NCI-H2107 (cell line): ENCODE measurements at regions not wholly inside any gene's neighbourhood (a gene's known extent, or its start where the extent isn't known, plus 50 kb on each side); places are given as distances from the start of the nearest gene placed in this dataset.

ENCODE experiments used
- DNase-seq: peaks from one replicate; lab custom pipeline; 2025; lab: John Stamatoyannopoulos, UW

DNA sequence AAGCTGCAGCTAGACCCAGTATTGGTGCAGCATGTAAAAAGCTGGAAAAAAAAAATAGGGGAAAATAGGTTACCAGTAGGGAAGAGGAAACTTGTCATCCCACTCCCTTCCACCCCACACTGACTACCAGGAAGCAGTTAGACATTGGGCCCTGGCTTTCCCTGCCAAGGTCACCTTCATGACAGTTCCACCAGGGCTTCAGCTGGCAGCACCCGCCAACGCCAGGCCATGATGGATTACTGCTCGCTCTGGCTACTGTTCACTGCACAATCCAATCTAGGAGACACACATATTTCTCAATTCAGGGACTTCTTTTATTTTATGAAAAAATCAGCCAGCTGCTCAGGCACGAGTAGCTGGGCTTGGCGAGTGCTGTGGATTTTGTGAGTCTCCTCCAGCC, 127.7 kb downstream of the DMRTA2 start:
- no peak for DNase-seq

DNA sequence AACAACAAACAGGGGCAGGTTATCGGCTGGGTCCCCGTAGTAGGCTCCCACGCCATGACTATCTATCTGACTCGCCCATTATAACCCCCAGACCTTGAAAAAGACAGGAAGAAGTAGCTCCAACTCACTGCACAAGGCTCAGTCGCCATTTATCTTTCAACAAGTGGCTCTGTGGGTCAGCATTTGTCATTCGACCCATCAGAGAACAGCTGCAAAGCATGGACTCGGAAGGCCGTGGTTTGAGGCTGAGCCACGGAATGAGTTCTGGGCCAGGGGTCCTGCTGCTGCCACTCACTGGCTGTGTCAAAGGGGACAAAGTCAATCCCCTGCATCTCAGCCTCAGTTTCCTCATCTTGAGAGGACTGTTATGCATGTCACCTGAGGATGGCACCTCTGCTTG, 131.0 kb downstream of the DMRTA2 start:
- DNase-seq, result no peak

DNA sequence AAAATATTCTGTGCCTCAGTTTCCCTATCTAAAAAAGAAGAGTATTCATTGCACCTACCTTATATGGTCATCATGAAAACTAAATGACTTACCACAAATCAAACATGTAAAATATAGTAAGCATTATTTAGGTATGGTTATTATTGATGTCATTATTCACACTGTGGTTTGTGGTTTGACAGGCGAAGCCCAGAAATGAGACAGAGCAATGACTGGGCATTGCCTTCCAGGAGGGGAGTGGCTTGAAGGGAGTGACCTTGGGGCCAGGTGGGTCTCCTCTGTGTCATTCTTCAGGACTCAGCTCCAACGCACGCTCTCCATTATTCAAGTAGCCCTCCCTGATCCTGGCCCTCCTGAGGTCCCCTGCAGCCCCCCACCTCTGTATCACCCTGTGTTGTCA, 133.7 kb downstream of the DMRTA2 start:
- no peak for DNase-seq

DNA sequence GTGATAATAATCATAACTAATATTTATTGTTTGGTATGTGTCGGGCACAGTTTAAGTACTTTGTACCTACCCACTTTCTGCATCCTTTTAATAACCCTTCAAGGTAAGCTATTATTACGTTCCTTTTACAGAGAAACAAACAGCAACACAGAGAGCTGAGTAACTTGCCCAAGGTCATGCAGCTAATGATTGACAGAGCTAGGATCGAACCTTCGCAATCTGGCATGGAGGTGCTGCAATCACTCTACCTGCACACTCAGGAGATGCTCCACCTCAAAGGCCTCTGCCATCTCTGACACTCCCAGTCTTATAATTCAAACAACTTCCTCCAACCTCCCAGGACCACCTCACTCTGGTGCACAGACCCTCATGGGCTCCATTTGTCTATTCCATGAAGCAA, 137.2 kb downstream of the DMRTA2 start:
- DNase-seq, result no peak

DNA sequence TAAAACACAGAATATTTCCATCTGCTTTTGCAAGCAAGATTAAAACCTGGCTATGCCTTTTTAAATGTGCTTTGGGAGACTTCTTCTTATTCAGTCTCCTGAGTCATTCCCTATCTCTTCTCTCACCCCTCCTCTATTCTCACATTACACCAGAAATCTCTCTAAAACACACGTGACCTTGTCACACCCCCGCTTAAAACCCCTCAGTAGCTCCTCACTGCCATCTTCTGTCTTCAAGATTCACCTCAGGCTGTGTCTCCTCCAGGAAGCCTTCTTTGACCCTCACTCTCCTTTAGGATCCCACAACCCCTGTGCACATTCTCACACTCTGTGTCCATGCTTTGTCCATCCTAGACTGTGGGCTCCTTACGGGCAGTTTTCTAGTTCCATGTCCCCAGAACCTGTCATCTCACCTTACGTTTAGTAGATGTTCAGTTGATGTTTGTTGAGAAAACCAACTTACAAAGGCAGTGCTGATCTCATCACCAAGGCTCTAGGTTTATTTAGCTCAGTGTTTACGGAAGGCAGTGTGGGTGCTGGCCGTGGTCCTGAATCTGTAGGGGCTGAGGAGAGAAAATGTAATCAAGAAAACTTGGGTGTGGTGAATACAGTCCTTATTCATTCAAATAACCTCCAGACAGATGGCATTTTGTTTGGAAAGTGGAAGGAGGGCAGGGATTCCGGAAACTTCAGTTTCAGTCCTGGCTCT, 143.5 kb downstream of the DMRTA2 start:
- no peak for DNase-seq

DNA sequence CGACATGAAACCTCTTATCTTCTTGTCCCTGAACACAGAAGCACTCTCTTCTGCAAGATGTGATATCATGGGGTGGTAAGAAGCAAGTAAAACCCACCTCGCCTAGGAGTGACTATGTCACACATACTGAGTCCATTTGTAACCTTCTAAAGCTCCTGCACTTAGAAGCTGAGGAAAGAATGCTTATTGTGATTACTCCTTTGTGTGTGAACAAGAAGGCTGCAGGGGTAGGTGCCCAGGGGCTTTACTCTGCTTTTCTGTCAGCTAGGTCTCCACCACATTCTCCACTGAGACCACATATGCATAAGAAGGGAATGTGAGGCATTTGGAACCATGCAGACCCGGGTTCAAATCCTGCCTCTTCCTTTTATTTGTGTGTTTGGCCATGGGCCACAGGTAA, 144.3 kb downstream of the DMRTA2 start:
- DNase-seq, result no peak

DNA sequence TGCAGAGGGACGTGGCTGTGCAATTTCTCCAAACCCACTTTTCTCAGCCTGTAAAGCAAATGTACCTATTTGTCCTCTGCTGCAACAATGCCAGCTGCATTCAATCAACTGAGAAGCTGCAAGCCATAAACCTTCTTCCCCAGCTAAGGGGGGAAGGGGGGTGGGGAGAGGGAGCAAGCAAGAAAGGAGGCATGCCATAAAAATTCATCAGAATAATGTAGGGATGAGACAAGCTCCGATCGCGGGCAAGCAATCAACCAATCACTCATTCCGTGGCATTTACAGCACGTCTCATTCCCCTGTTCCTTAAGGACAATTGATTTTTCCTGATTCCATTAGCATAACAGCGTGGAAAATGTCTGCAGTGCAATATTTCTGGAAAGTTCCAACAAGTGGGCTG, 144.8 kb downstream of the DMRTA2 start:
- no peak for DNase-seq

DNA sequence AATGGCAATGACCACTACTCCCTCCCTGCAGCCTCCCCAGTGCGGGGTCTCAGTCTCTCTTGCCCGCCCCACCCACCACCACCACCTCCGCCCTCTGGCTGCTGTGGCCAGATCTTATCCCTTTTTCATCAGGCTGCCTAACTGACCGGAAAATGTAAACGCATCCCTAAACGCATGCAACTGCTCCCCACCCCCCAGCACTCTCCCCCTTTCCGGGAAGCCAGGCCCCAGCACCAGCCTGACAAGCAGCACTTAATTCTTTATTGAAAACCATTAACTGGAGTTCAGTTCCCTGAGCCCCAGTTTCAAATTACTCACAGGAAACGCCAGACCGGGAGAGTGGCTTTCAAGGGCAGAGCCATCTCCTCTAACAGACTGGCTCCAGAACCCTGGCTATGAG, 147.7 kb downstream of the DMRTA2 start:
- DNase-seq, result peak; percentile 90

DNA sequence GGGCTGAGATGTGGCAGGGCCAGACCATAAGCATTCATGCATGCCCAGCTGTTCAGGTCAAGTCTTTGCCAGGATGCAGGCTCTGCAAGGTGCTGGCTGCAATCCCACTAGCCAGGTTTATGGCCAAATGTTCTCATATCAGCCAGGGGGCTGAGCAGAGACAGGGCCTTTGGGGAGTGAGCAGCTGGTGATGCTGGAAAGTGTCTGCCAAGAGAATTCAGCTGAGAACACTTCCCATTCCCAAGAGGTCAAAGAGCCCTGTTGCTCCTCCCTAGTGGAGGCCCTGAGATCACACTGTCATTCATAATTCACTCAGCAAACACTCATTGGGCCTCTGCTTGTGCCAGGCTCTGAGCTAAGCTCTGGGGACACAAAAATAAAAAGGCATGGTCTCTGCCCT, 150.3 kb downstream of the DMRTA2 start:
- no peak for DNase-seq

DNA sequence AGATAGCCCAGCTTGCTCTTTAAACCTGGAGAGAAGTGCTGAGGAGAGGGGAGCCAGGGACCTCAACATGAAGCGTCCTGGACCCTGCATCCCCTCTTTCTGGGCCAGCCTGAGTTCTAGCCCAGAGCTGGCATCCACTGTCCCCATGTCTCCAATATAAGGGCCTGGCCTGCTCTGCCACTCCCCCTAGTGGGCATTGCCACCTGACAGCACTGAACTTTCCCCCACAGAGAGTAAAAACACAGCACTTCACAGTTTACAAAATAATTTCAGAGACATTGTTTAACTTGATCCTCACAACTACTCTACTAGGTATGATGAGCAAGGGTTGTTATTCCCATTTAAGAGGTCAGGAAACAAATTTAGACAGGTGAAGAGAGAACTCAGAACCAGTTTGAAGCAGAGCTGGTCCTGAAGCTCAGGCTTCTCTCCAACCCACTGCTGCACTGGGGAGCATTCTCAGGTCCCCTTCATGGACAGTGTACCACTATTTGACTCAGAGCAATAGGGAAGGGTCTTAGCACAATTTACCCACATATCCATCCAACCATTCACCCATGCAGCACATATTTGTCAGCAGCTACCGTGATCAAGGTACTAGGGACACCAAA, 151.2 kb downstream of the DMRTA2 start:
- no peak for DNase-seq

DNA sequence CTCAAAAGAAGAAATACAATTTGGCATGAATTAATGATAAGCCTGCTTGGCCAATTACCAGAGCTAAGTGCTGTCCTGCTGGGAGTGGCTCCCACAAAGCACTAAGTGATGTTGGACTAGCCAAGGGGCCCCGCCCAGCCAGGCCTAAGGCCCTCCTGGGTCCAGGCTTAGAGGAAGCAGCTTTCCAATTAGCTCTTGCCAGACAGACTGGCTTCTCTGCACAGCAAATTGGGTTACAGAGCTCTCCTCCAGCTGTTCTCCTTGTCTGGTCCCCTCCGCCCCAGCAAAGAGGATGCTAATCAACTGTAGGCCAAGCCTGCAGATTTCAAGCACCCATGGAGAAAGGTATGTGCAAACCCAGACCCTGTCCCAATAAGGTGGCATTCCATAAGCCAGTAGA, 151.9 kb downstream of the DMRTA2 start:
- DNase-seq, result no peak

DNA sequence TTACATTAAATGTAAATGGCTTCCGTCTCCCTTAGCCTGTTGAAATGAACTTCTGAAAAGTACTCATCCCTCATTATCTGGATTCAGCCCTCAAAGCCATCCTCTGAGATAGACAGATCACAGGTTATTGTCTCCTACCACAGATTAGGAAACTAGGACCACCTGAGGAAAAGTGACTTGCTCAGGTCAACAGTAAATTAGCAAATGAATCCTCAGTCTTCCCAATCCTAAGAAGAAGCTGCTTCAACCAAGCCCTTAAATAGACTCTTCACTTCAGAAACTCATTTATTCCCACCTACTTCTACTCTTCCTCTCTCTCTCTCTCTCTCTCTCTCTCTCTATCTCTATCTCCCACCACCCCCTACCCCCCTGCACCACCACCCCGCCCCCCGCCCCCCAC, 152.3 kb downstream of the DMRTA2 start:
- DNase-seq, result no peak

DNA sequence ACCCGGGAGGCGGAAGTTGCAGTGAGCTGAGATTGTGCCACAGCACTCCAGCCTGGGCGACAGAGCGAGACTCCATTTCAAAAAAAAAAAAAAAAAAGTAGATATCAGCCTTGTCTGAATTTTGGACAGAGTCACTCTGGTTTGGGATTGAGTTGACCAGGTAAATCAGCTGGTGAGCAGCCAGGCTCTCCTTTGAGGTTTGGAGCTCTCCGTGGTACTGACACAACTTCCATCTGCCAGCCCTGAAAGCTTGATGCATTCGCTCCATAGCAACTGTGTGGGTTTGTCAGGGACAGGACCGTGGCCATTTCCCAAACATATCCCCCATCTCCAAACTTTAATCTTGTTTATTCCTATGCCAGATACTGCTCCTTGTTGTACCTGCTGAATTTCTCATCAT, 155.2 kb downstream of the DMRTA2 start:
- DNase-seq, result no peak

DNA sequence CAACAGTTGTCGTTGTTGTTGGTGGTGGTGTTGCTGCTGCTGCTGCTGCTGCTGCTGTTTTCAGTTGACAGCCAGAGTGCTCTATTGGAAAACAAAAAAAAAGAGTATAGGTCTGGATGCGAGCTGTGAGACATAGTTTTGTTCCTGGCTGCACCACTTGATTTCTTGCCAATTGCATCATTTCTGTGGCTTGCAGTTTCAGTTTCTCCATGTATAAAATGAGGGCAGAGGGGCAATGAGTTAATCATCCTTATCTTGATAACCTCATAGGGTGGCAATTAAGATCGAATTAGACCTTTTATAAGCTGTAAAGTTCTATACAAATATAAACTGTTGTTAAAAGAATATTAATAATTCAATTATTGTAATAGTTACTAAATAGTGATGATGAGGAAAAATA, 156.7 kb downstream of the DMRTA2 start:
- no peak for DNase-seq

DNA sequence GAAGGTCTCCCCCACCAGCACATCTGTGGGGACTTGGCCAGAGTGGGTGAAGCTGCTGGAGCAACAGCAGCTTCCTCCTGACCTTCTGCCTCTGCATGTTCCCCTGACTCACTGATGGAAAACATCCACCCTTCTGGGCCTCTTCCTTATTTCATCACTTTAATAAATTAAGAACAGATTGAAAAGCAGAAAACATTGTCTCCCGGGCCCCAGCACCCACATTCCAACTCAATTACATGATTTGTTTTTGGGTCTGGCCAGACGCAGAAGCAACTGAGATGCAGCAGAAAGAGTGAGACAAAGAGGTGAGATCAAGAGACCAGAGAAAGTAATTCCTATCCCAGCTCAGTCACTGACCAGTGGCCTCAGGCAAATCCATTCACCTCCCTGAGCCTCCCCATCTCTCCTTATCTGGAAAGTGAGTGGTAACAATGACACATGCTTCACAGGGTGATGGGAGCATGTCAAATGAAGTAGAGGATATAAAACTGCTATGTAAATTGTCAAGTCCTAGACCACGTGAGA, 157.1 kb downstream of the ELAVL4 start:
- DNase-seq, result no peak

DNA sequence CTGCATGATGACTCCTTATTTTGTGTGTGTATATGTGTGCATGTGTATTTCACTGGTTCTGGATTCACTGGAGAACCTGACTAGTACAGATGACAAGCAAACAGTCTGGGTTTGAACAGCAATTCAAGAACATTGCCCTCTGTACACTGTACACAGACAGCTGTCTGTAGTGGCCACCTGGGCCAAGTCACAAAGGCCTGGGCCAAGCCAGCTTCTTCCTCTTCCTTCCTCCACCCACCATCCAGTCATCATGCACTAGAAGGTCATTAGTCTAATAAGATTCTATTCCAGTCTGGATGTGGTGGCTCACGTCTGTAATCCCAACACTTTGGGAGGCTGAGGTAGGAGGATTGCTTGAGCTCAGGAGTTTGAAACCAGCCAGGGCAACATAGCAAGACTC, 155.9 kb downstream of the ELAVL4 start:
- no peak for DNase-seq

DNA sequence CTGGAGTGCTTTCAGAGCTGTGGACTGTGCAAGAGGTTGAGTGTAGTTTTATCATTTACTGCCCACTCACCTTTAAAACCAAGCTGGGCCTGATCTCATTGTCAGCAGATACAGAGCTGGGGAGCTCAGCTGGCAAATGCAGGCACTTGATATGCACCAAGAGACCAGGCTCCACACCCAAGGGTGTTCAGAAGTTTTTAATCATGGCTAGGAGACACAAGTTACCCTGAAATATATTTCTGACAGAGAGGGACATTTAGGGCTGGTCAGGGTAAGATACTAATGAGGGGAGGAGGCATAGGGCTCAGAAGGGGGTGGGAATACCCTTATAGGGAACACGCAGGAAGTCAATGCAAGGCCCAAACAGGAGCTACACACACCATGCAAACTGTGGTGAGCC, 153.7 kb downstream of the ELAVL4 start:
- no peak for DNase-seq

DNA sequence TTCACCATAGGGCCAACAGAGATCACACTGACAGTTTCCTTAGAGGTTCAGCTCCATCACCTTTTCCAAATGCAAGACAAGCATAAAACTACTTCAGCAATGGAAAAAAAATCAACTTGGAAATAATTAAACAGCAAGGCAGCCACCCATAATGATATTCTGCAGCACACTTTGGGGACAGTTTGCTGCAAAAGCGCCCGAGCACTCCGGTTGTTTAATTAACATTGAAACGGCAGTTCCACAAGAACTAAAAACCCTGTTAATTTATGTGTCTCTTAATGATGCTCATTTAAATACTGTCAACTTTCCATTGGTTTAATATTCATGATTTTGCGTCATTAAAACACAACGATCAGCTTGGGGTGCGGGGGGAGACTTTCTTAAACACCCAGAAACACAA, 153.2 kb downstream of the ELAVL4 start:
- DNase-seq, result no peak

DNA sequence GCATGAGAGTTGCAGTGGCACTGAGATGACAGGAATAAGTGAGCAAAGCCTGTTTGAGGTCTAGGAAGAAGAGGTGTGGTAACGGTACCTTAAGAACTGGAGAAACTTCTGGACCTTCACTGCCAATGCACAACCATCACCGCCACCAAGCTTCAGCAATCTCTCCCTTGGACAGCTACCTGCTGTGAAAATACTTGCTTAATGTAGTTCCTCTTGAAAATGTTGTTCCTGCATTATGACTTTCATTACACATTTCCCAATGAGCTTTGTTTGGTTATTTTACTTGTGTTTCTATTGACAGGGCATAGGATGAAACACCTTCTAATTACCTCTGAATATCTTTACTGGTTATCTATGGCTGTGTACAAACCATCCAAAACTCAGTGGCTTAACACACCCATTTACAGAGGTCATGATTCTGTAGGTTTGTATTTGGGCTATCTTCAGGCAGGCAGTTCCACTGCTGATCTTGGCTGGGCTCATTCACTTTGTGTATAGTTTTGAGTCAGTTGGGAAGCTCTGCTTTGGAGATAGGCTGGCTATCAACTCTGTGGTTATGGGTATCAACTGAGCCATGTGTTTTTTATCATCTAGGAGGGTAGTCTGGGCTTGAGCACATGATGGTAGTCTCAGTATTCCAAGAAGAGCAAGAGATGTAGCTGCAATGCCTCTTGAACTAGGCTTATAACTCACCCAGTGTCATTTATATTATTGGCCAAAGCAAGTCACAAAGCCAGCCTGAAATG, 149.4 kb downstream of the ELAVL4 start:
- DNase-seq, result no peak

DNA sequence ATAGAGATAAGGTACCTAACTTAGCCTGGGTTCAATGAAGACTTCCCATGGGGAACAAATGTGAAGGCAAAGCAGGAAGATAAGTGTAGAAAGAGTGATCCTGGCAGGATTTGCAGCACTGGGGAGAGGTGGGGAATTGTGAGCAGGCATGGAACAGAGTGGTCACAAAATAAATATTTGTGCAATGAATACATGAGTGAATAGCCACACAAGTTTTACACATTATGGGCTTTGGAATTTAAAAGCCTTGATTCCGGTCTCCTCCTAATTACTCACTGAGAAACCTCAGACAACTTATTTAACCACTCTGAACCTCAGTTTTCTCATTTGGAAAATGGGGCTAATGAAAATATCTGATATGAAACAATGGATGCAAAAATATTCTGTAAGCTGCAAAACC, 148.3 kb downstream of the ELAVL4 start:
- DNase-seq, result no peak
